Nephron (organoid): ENCODE measurements at regions not wholly inside any gene's neighbourhood (a gene's known extent, or its start where the extent isn't known, plus 50 kb on each side); places are given as distances from the start of the nearest gene placed in this dataset.
A peak's percentile ranks its signal among the peaks of the same experiment; 100 is the strongest.

Source experiments
- H3K27ac Mint-ChIP-seq, 3 experiments: 2 replicates each; pipeline ENCODE4 v1.8.0; 2020; ENCODE audit warnings: mixed read lengths in 3 of 3, mild to moderate bottlenecking in 2 of 3, moderate library complexity in 1 of 3
- H3K27me3 Mint-ChIP-seq: 2 replicates; pipeline ENCODE4 v1.8.0; 2021; ENCODE audit warnings: low read depth, mild to moderate bottlenecking, moderate library complexity, mixed read lengths
- H3K36me3 Mint-ChIP-seq: 2 replicates; pipeline ENCODE4 v1.8.0; 2020; ENCODE audit warnings: low read depth, mixed read lengths
- H3K4me1 Mint-ChIP-seq: 2 replicates; pipeline ENCODE4 v1.8.0; 2020; ENCODE audit warnings: mixed read lengths
- H3K4me3 Mint-ChIP-seq, 3 experiments: 2 replicates each; pipeline ENCODE4 v1.8.0; 2020; ENCODE audit warnings: mild to moderate bottlenecking in 3 of 3, mixed read lengths in 3 of 3, moderate library complexity in 2 of 3
- H3K9me3 Mint-ChIP-seq: 2 replicates; pipeline ENCODE4 v1.8.0; 2020; ENCODE audit warnings: mixed read lengths
- CTCF ChIP-seq, 3 experiments: fragments of 200-600 bp; sonication (generic); IDR thresholded peaks; one replicate each; pipeline ENCODE4 v1.5.0; 2021; ENCODE audit warnings: antibody characterized with exemption in 3 of 3; ENCODE audit not compliant: unreplicated experiment in 3 of 3

GRCh38 chr1:232473900-232474299 lies 156.0 kb downstream of the SIPA1L2 start:
- Mint-ChIP-seq H3K27me3 (no peaks in the 10 kb centered on the region), H3K27ac (no peak overlapping the region), H3K9me3 (no peaks in the 10 kb centered on the region), H3K36me3 (peaks cover 46% of the 10 kb centered on the region), H3K4me1 (peaks cover 71% of the 10 kb centered on the region), H3K4me3 (no peak overlapping the region)
- no peak for TF ChIP-seq CTCF (IDR thresholded peaks at IDR 0.05; ENCODE audit: unreplicated experiment in 3 of 3)

- peaks cover 48% of the 10 kb centered on the region for H3K36me3 Mint-ChIP-seq
- TF ChIP-seq CTCF (IDR thresholded peaks at IDR 0.05; ENCODE audit: unreplicated experiment in 3 of 3) = no peak
- H3K4me1 Mint-ChIP-seq = peaks cover 67% of the 10 kb centered on the region
- no peak overlapping the region for H3K4me3 Mint-ChIP-seq
- peak overlapping the region in 2 of 3 experiments; percentile 31 to 62 for H3K27ac Mint-ChIP-seq
- H3K9me3 Mint-ChIP-seq = no peaks in the 10 kb centered on the region
- H3K27me3 Mint-ChIP-seq = no peaks in the 10 kb centered on the region
These were observed 156.6 kb downstream of the SIPA1L2 start for GRCh38 chr1:232473324-232473723.

GRCh38 chr1:232472485-232473041 lies 157.4 kb downstream of the SIPA1L2 start:
- peak overlapping the region in 2 of 3 experiments; percentile 31 to 62 for H3K27ac Mint-ChIP-seq
- no peak for TF ChIP-seq CTCF (IDR thresholded peaks at IDR 0.05; ENCODE audit: unreplicated experiment in 3 of 3)
- H3K36me3 Mint-ChIP-seq = peaks cover 45% of the 10 kb centered on the region
- H3K4me1 Mint-ChIP-seq = peaks cover 59% of the 10 kb centered on the region
- no peaks in the 10 kb centered on the region for H3K27me3 Mint-ChIP-seq
- H3K4me3 Mint-ChIP-seq = no peak overlapping the region
- H3K9me3 Mint-ChIP-seq = no peaks in the 10 kb centered on the region

- peaks cover 46% of the 10 kb centered on the region for H3K4me1 Mint-ChIP-seq
- no peaks in the 10 kb centered on the region for H3K27me3 Mint-ChIP-seq
- peaks cover 48% of the 10 kb centered on the region for H3K36me3 Mint-ChIP-seq
- no peak for TF ChIP-seq CTCF (IDR thresholded peaks at IDR 0.05; ENCODE audit: unreplicated experiment in 3 of 3)
- H3K27ac Mint-ChIP-seq = no peak overlapping the region
- no peak overlapping the region for H3K4me3 Mint-ChIP-seq
- H3K9me3 Mint-ChIP-seq = no peaks in the 10 kb centered on the region
These were observed 158.7 kb downstream of the SIPA1L2 start for GRCh38 chr1:232471250-232471649.

GRCh38 chr1:232470711-232471110 lies 159.2 kb downstream of the SIPA1L2 start:
- Mint-ChIP-seq H3K4me3 (no peak overlapping the region), H3K4me1 (peaks cover 44% of the 10 kb centered on the region), H3K9me3 (no peaks in the 10 kb centered on the region), H3K36me3 (peaks cover 52% of the 10 kb centered on the region), H3K27me3 (no peaks in the 10 kb centered on the region), H3K27ac (no peak overlapping the region)
- TF ChIP-seq CTCF (IDR thresholded peaks at IDR 0.05; ENCODE audit: unreplicated experiment in 3 of 3) = no peak

GRCh38 chr1:232468249-232468648 lies 161.7 kb downstream of the SIPA1L2 start:
- no peaks in the 10 kb centered on the region for H3K9me3 Mint-ChIP-seq
- no peak for TF ChIP-seq CTCF (IDR thresholded peaks at IDR 0.05; ENCODE audit: unreplicated experiment in 3 of 3)
- no peak overlapping the region for H3K27ac Mint-ChIP-seq
- H3K4me1 Mint-ChIP-seq = peaks cover 31% of the 10 kb centered on the region
- H3K27me3 Mint-ChIP-seq = no peaks in the 10 kb centered on the region
- H3K4me3 Mint-ChIP-seq = no peak overlapping the region
- peaks cover 63% of the 10 kb centered on the region for H3K36me3 Mint-ChIP-seq
